ENCODE measurements at regions not wholly inside any gene's neighbourhood (a gene's known extent, or its start where the extent isn't known, plus 50 kb on each side); places are given as distances from the start of the nearest gene placed in this dataset.

- TF ChIP-seq, protein P1, sequence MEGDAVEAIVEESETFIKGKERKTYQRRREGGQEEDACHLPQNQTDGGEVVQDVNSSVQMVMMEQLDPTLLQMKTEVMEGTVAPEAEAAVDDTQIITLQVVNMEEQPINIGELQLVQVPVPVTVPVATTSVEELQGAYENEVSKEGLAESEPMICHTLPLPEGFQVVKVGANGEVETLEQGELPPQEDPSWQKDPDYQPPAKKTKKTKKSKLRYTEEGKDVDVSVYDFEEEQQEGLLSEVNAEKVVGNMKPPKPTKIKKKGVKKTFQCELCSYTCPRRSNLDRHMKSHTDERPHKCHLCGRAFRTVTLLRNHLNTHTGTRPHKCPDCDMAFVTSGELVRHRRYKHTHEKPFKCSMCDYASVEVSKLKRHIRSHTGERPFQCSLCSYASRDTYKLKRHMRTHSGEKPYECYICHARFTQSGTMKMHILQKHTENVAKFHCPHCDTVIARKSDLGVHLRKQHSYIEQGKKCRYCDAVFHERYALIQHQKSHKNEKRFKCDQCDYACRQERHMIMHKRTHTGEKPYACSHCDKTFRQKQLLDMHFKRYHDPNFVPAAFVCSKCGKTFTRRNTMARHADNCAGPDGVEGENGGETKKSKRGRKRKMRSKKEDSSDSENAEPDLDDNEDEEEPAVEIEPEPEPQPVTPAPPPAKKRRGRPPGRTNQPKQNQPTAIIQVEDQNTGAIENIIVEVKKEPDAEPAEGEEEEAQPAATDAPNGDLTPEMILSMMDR (IDR thresholded peaks at IDR 0.05; ENCODE audit: poor library complexity, severe bottlenecking) = no peak
- no peak for TF ChIP-seq POLR2AphosphoS5 (IDR thresholded peaks at IDR 0.05)
- TF ChIP-seq RAD21 (conservative IDR thresholded peaks at IDR 0.05) = no peak
- TF ChIP-seq EP300 (conservative IDR thresholded peaks at IDR 0.05; ENCODE audit: poor library complexity, severe bottlenecking) = no peak
- TF ChIP-seq SMC3 (conservative IDR thresholded peaks at IDR 0.05; ENCODE audit: poor library complexity) = no peak
These were observed 87.6 kb upstream of the ARAP3 start for GRCh38 chr5:141769671-141770070.

All from neural cell (in vitro differentiated cells).